SK-N-SH treated with all-trans-retinoic acid at 6 μM for 48 hours (cell line): ENCODE measurements at regions not wholly inside any gene's neighbourhood (a gene's known extent, or its start where the extent isn't known, plus 50 kb on each side); places are given as distances from the start of the nearest gene placed in this dataset.

Experiments used
- ARNTL ChIP-seq: fragments of 450-650 bp; formaldehyde crosslinking; IDR thresholded peaks from 2 replicates; pipeline ENCODE4 v1.5.0; 2020; ENCODE audit warnings: low read depth, mild to moderate bottlenecking, moderate library complexity, borderline replicate concordance
- CSDC2 ChIP-seq: fragments of 250-450 bp; sonication (Bioruptor Pico); IDR thresholded peaks from 2 replicates; pipeline ENCODE4 v1.5.0; 2020; ENCODE audit warnings: mild to moderate bottlenecking, moderate library complexity
- ESRRG ChIP-seq: fragments of 250-450 bp; sonication (Bioruptor Pico); IDR thresholded peaks from 2 replicates; pipeline ENCODE4 v1.6.1; 2021; ENCODE audit warnings: mild to moderate bottlenecking
- PATZ1 ChIP-seq: fragments of 250-450 bp; sonication (Bioruptor Pico); IDR thresholded peaks from 2 replicates; pipeline ENCODE4 v1.8.0; 2020; ENCODE audit warnings: mild to moderate bottlenecking, moderate library complexity, borderline replicate concordance
- RARB ChIP-seq: fragments of 250-450 bp; sonication (Bioruptor Pico); IDR thresholded peaks from 2 replicates; pipeline ENCODE4 v1.8.0; 2021; ENCODE audit warnings: mild to moderate bottlenecking, moderate library complexity
- SNAI2 ChIP-seq: fragments of 250-450 bp; sonication (Bioruptor Pico); IDR thresholded peaks from 2 replicates; pipeline ENCODE4 v1.5.0; 2020; ENCODE audit warnings: mild to moderate bottlenecking, moderate library complexity
- TCF4 ChIP-seq: fragments of 250-450 bp; sonication (Bioruptor Pico); IDR thresholded peaks from 2 replicates; pipeline ENCODE4 v1.8.0; 2021; ENCODE audit warnings: mild to moderate bottlenecking, moderate library complexity, borderline replicate concordance
- TOX ChIP-seq: fragments of 250-450 bp; sonication (Bioruptor Pico); IDR thresholded peaks from 2 replicates; pipeline ENCODE4 v1.8.0; 2021; ENCODE audit warnings: mild to moderate bottlenecking, moderate library complexity, borderline replicate concordance
- ZFP30 ChIP-seq: fragments of 450-650 bp; formaldehyde crosslinking; IDR thresholded peaks from 2 replicates; pipeline ENCODE4 v1.5.0; 2022; ENCODE audit warnings: mild to moderate bottlenecking, moderate library complexity
- ZNF565 ChIP-seq: fragments of 450-650 bp; formaldehyde crosslinking; conservative IDR thresholded peaks from 2 replicates; pipeline ENCODE4 v1.5.0; 2020; ENCODE audit warnings: low read depth, mild to moderate bottlenecking, moderate library complexity
- TF ChIP-seq, protein P1 (sequence below): fragments of 250-450 bp; sonication (Bioruptor Pico); IDR thresholded peaks from 2 replicates; pipeline ENCODE4 v1.5.1; 2020; ENCODE audit warnings: low read depth, mild to moderate bottlenecking, moderate library complexity
- TF ChIP-seq, protein P2 (sequence below): fragments of 250-450 bp; sonication (Bioruptor Pico); IDR thresholded peaks from 2 replicates; pipeline ENCODE4 v1.5.0; 2020; ENCODE audit warnings: mild to moderate bottlenecking, moderate library complexity

DNA sequence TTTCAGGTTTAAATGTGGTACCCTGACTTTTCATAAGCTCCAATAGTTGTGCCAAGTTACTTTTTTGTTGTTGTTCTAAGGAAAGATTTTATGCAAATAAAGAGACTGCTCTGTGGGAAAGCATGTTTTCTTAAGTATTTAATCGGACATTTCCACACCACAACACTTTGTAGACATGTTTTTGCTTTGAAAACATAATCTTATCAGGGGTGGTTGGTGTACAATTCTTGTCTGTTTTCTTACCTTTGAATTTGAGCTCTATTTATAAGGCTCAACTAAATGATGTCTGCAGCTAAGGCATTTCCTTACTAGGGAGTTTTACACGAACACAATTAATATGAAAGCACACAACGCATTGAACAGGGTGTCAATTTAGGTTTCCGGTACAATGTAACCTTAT lies 81.5 kb upstream of the CDIN1 start:
- no peak for TF ChIP-seq ZFP30 (CRISPR knock-in tag)
- TF ChIP-seq TCF4 (CRISPR knock-in tag), result no peak
- TF ChIP-seq ZNF565 (CRISPR knock-in tag), result no peak
- no peak for TF ChIP-seq ARNTL
- TF ChIP-seq, protein P1, sequence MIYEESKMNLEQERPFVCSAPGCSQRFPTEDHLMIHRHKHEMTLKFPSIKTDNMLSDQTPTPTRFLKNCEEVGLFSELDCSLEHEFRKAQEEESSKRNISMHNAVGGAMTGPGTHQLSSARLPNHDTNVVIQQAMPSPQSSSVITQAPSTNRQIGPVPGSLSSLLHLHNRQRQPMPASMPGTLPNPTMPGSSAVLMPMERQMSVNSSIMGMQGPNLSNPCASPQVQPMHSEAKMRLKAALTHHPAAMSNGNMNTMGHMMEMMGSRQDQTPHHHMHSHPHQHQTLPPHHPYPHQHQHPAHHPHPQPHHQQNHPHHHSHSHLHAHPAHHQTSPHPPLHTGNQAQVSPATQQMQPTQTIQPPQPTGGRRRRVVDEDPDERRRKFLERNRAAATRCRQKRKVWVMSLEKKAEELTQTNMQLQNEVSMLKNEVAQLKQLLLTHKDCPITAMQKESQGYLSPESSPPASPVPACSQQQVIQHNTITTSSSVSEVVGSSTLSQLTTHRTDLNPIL (CRISPR knock-in tag), result no peak
- no peak for TF ChIP-seq TOX (CRISPR knock-in tag)
- TF ChIP-seq RARB (CRISPR knock-in tag), result no peak
- no peak for TF ChIP-seq PATZ1 (CRISPR knock-in tag)
- TF ChIP-seq CSDC2 (CRISPR knock-in tag), result no peak
- TF ChIP-seq SNAI2 (CRISPR knock-in tag), result no peak
- TF ChIP-seq ESRRG (CRISPR knock-in tag), result no peak
- TF ChIP-seq, protein P2, sequence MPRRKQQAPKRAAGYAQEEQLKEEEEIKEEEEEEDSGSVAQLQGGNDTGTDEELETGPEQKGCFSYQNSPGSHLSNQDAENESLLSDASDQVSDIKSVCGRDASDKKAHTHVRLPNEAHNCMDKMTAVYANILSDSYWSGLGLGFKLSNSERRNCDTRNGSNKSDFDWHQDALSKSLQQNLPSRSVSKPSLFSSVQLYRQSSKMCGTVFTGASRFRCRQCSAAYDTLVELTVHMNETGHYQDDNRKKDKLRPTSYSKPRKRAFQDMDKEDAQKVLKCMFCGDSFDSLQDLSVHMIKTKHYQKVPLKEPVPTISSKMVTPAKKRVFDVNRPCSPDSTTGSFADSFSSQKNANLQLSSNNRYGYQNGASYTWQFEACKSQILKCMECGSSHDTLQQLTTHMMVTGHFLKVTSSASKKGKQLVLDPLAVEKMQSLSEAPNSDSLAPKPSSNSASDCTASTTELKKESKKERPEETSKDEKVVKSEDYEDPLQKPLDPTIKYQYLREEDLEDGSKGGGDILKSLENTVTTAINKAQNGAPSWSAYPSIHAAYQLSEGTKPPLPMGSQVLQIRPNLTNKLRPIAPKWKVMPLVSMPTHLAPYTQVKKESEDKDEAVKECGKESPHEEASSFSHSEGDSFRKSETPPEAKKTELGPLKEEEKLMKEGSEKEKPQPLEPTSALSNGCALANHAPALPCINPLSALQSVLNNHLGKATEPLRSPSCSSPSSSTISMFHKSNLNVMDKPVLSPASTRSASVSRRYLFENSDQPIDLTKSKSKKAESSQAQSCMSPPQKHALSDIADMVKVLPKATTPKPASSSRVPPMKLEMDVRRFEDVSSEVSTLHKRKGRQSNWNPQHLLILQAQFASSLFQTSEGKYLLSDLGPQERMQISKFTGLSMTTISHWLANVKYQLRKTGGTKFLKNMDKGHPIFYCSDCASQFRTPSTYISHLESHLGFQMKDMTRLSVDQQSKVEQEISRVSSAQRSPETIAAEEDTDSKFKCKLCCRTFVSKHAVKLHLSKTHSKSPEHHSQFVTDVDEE (CRISPR knock-in tag), result no peak
